Cerebellar cortex (tissue), 1 donor: ENCODE measurements at regions not wholly inside any gene's neighbourhood (a gene's known extent, or its start where the extent isn't known, plus 50 kb on each side); places are given as distances from the start of the nearest gene placed in this dataset.

Experiments used
- DNase-seq: peaks from one replicate; pipeline ENCODE4 v3.0.0-alpha.2; 2015; ENCODE audit warnings: low spot score

GRCh38 chr6:104617591-104617990 is 242.1 kb downstream of the HACE1 start:
- no peak for DNase-seq

DNA sequence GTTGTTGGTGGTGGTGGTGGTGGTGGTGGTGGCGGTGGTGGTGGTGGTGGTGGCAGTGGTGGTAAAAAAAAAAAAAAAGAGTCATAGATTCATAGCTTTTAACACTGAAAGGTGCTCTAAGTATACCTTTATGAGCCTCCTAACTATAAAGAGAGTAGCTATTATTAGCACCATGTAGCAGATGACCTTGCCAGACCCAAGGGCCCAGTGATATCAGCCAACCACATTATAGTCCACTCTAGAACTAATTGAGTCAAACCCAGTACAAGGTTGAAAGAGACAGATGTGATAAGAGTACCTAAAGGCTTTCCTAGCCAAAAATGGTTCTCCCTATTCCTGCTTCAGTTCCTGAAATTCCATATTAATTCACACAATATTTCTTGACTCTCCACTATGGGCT is 245.3 kb downstream of the HACE1 start:
- no peak for DNase-seq

DNA sequence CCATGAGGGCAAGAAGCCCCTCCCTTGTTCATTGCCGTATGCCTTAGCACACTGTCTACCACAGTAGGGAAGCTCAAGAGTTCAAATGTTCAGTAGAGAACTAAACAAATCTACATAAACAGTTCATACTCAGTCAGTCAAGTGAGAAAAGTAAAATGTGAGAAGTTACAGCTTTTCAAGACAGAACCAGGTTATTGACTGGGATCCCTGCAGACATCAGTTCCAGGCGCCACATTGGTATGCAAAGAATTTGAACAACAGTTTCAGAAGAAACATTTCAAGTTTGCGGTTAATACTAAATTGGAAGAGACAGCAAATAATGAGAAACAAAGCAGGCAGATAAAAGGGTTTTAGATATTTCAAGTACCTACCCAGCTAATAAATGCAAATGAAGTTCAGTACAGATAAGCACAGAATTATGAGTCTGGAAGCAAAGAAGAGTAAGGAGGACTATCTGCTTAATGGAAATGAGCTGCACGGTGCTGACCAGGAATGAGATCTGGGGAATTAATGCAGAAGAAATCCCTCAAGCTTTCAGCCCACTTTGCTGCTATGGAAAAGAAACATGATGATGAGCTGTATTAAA is 246.2 kb downstream of the HACE1 start:
- peak; percentile 89 for DNase-seq

DNA sequence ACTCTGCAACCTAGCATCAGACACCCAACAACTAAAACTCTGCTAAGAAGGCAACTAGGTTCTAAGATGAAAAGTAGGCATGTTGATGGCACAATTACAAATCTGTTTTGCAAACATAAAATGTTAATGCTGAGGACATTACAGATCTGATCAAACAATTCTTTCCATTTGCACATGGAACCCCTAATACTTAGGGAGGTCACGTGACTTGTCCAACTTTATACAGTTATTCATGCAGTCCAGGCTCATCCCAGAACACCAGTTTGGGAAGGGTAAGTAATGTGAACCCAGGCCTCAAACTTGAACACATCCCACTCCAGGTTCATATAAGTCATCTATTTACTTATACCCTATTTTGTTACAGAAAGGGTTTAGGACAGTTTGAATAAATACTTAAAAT is 247.2 kb downstream of the HACE1 start:
- DNase-seq: no peak

DNA sequence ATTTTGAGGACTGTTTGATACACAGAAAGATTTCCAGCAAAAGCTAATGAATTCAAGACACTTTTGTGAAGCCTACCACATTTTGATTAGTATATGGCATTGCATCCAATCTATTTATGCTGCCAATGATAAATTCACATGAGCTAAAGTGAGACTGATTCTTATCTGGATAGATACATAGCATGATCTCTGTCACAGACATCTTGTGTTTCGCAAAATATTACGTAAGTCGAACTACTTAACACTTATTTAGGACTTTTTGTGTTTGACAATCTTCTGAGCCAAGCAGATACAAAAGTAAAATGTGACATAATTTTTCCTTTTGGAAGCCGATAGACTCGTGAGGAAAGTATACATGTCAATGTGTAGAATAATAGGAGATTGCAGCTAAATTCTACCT is 251.6 kb downstream of the HACE1 start:
- DNase-seq: no peak

DNA sequence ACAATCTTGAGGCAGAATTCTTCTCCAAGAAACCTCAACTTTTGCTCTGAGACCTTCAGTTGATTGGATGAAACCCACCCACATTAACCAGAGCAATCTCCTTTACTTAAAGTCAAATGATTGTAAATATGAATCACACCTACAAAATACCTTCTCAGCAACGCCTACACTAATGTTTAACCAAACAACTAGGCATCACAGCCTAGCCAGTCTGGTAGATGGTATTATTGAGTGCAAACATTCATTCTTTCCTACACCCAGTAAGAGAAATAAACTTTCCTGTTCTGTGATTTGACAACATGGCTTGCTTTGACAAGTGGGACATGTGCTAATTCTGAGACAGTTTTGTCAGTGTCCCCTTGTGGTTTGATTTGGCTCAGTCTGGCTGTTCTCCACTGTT is 252.2 kb downstream of the HACE1 start:
- no peak for DNase-seq

DNA sequence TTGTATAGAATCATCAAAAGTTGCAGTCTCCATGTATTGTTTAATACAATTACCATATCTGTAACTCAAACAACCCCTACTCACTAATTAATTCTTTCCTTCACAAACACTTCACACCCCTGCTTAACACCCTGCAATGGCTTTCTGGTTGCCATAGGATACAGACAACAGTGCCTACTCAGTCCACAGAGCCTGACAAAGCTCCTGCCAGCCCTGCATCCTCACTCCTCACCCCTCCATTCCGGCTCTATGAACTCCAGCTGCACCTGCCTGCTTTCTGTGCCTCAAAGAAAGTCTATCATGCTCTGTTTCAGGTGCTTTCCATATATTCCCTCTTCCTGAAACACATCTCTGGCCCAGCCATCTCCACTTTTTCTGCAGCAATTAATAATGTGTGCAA is 253.4 kb downstream of the HACE1 start:
- DNase-seq: no peak

DNA sequence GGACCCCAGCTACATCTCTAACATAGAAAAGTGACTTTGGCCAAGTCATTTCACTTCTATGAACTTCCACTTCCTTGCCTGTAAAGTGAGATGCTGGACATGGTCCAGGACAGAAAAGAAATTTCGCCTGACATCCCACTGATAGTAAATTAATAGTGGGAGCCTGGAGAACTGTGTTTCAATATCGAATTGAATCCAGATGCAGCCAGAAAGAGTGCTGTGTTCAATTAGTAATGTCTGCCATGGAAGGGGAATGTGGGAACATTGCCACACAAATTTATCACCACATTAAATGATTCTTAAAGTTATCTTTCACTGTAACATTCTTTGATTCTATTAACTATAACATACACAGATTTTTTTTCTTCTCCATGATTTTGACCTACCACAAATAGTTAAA is 255.0 kb downstream of the HACE1 start:
- DNase-seq: no peak

- DNase-seq: peak; percentile 83
Measured at GRCh38 chr6:104603108-104603745, 256.5 kb downstream of the HACE1 start.

DNA sequence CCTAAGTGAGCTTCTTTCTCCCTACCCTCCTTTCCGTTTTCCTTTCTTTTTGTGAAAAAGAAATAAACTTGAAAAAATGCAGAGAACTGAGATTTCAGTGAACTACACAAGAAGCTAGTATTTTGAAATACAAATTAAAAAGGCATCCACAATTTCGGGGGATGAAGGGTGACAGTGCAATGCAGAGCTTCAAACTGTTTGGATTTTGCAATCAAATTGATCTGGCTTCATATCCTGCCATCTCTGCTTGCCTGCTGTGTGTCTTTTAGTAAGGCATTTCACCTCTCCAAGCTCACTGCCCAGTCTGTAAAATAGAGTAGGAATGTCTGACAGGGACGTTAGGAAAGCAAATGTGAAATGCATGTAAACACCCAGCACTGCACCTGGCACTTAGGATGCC is 258.0 kb downstream of the HACE1 start:
- peak; percentile 76 for DNase-seq

- DNase-seq: no peak
Measured at GRCh38 chr6:104601131-104601651, 258.5 kb downstream of the HACE1 start.

GRCh38 chr6:104600639-104600931 is 259.1 kb downstream of the HACE1 start:
- DNase-seq: no peak

GRCh38 chr6:104599821-104600638 is 259.7 kb downstream of the HACE1 start:
- peak; percentile 64 for DNase-seq

- peak; percentile 96 for DNase-seq
Measured at GRCh38 chr6:104597541-104598050, 262.1 kb downstream of the HACE1 start.

- DNase-seq: no peak
Measured at GRCh38 chr6:104596091-104596490, 263.6 kb downstream of the HACE1 start.

- DNase-seq: no peak
Measured at GRCh38 chr6:104595311-104595820, 264.4 kb downstream of the HACE1 start.

GRCh38 chr6:104591573-104592334 is 268.0 kb downstream of the HACE1 start:
- DNase-seq: no peak

GRCh38 chr6:104589940-104590339 is 269.8 kb downstream of the HACE1 start:
- peak; percentile 71 for DNase-seq

DNA sequence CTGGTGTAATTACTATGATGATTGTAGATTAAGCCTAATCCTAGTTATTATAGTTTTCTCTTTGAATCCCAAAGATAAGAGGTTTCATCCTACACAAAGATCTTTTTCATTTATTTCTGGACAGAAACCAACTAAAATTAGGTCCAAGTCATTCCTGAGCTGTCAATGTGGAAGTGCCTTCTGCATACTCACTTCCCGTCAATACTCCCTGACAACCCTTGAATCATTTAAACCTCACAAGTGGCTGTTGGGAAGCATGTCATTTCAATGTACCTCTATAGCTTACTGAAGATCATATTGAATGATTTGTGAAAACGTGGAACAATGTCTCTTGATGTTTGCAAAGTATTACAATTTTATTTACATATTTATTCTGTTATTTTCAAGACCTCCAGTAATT is 274.1 kb downstream of the HACE1 start:
- no peak for DNase-seq

DNA sequence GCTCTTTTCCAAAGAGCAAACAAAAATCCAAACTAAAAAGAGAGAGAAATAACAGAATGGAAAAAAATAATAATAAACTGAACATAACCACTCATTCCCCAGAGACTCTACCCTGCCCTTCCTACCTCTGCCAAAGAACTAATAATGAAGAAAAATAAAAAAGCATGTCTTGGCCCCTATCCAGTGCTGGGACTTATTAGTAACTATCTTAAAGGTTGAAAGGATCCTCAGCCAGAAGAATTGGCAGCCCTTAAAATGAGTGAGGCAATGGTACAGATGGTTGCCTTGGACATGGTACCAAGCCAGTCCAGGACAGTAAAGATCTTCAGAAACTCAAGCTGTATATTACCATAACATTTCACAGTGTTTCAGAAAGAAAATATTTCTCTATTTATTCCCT is 279.3 kb downstream of the HACE1 start:
- peak; percentile 66 for DNase-seq

- DNase-seq: peak; percentile 64
Measured at GRCh38 chr6:104579310-104579863, 280.3 kb downstream of the HACE1 start.

- peak; percentile 67 for DNase-seq
Measured at GRCh38 chr6:104575536-104575935, 284.2 kb downstream of the HACE1 start.
